ENCODE measurements at regions not wholly inside any gene's neighbourhood (a gene's known extent, or its start where the extent isn't known, plus 50 kb on each side); places are given as distances from the start of the nearest gene placed in this dataset.

DNA sequence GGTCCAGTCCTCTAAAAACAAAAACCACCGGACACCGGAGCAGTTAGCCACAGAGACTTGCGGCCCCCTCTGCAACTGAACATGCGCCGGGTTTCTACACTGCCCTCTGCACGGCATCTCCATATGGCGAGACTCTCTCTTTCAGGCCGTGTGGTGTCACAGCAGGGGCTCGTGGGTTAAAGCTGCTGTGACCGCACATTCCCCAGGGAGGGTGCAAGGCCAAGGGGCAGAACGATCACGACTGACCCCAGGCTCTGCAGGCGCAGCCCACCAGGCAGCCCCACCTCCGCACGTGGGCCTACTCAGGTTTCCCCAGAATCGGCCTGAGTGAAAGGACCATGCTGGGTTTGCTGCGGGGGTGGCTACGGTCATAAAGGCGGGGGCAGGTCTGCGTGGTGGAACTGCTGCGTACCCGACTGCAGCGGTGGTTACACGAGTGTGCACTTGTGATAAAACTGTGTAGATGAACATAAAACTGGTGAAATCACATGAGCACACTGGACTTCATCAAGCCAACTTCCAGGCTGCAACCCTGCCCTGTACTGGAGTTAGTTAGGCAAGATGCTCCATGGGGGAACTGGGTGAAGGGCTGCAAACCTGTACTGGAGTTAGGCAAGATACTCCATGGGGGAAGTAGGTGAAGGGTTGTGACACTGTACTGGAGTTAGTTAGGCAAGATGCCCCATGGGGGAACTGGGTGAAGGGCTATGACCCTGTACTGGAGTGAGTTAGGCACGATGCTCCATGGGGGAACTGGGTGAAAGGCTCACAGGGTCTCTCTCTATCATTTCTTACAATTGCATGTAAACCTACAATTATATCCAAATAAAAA lies 81.4 kb upstream of the PPP2R2D start:
- H3K9me3 ChIP-seq (replicated peaks; ENCODE audit: insufficient read depth, low read length) = no peaks in the 10 kb centered on the region
- no peaks in the 10 kb centered on the region for H3K9me2 ChIP-seq (replicated peaks; ENCODE audit: insufficient read depth, low read length)
- no peaks in the 10 kb centered on the region; the same call in 1 of the 2 replicates for H3K27me3 ChIP-seq (replicated peaks; ENCODE audit: insufficient read depth, low read length)

DNA sequence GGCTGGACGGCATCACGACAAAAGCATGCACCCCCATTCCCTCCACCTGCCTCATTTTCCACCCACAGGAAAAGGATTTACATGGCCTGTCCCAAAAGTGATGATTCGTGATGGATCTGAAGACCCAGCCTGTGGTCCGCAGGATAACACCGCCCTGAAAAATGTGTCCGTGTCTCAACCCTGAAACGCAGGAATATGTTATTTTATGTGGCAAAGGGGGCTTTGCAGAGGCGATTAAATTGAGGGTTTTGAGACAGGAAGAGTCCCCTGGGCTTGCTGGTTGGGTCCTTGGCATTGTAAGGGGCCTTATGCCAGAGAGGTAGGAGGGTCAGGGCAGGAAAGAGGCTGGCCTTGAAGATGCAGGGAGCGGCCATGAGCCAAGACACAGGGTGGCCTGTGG lies 80.2 kb upstream of the PPP2R2D start:
- H4K20me1 ChIP-seq (ENCODE audit: insufficient read depth, low read length) = no peaks in the 10 kb centered on the region
- no peak overlapping the region for H2AFZ ChIP-seq (ENCODE audit: low read length)
- no peaks in the 10 kb centered on the region for H3K9me2 ChIP-seq (replicated peaks; ENCODE audit: insufficient read depth, low read length)
- no peak overlapping the region for H3K4me3 ChIP-seq (ENCODE audit: low read length)
- no peaks in the 10 kb centered on the region for H3F3A ChIP-seq (ENCODE audit: insufficient read depth, low read length)
- no peaks in the 10 kb centered on the region for H3K9me3 ChIP-seq (replicated peaks; ENCODE audit: insufficient read depth, low read length)
- no peak overlapping the region for H3K27ac ChIP-seq (ENCODE audit: low read length)
- no peaks in the 10 kb centered on the region for H3K4me1 ChIP-seq (ENCODE audit: low read length)
- no peaks in the 10 kb centered on the region for H3K79me2 ChIP-seq (ENCODE audit: low read length)
- TF ChIP-seq CTCF (IDR thresholded peaks at IDR 0.05; ENCODE audit: low read length) = no peak
- no peak for TF ChIP-seq EZH2 (optimal IDR thresholded peaks at IDR 0.05; ENCODE audit: low read depth, low read length)
- TF ChIP-seq EZH2phosphoT487 (IDR thresholded peaks at IDR 0.05; ENCODE audit: low read length) = no peak
- no peaks in the 10 kb centered on the region; the same call in 1 of the 2 replicates for H3K27me3 ChIP-seq (replicated peaks; ENCODE audit: insufficient read depth, low read length)
- H3K36me3 ChIP-seq (replicated peaks; ENCODE audit: insufficient read depth, low read length) = no peaks in the 10 kb centered on the region
- H3K4me2 ChIP-seq (ENCODE audit: low read depth, low read length) = no peak overlapping the region
- H3K9ac ChIP-seq (ENCODE audit: low read length) = no peak overlapping the region
- no peak for DNase-seq

More for the DNA sequence above, 81.4 kb upstream of the PPP2R2D start:
- H3K79me2 ChIP-seq (ENCODE audit: low read length) = no peaks in the 10 kb centered on the region
- no peak for TF ChIP-seq EZH2phosphoT487 (IDR thresholded peaks at IDR 0.05; ENCODE audit: low read length)
- TF ChIP-seq EZH2 (optimal IDR thresholded peaks at IDR 0.05; ENCODE audit: low read depth, low read length) = no peak
- no peak for TF ChIP-seq CTCF (IDR thresholded peaks at IDR 0.05; ENCODE audit: low read length)
- no peak overlapping the region for H3K4me3 ChIP-seq (ENCODE audit: low read length)
- no peak overlapping the region for H2AFZ ChIP-seq (ENCODE audit: low read length)
- no peaks in the 10 kb centered on the region for H3K36me3 ChIP-seq (replicated peaks; ENCODE audit: insufficient read depth, low read length)
- H3K4me2 ChIP-seq (ENCODE audit: low read depth, low read length) = no peak overlapping the region
- no peaks in the 10 kb centered on the region for H3F3A ChIP-seq (ENCODE audit: insufficient read depth, low read length)
- H3K27ac ChIP-seq (ENCODE audit: low read length) = no peak overlapping the region
- no peak for DNase-seq
- H4K20me1 ChIP-seq (ENCODE audit: insufficient read depth, low read length) = no peaks in the 10 kb centered on the region
- no peak overlapping the region for H3K9ac ChIP-seq (ENCODE audit: low read length)
- no peaks in the 10 kb centered on the region for H3K4me1 ChIP-seq (ENCODE audit: low read length)

DNA sequence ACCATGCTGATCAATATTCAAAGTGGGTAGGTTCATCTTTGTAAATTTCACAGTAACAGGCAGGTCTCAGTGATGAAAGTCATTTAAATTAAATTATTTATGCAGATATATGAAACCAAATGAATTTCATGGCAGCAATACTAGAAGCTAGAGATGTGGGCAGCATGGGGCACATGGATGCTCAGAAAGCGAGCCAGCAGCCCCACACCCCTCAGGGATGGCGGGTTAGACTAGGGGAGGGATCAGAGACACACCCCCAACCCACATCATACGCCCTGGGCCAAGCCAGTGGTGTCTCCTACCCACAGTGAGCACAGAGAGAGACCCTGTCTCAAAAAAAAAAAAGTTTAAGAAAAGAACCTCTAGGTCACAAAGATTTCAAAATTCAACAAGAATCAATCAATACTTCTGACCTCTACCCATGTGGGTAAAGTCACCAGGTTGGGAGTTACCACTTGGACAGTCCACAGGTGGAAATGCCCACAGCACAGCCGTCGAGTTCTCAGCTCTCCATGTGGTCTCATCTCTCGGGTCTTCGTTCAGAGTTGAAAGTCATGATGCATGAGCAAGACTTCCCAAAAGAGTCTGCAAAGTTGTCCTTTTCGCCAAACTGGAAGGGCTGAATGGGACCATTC lies 79.3 kb upstream of the PPP2R2D start:
- no peak for TF ChIP-seq CTCF (IDR thresholded peaks at IDR 0.05; ENCODE audit: low read length)
- no peak for TF ChIP-seq EZH2 (optimal IDR thresholded peaks at IDR 0.05; ENCODE audit: low read depth, low read length)
- no peak for TF ChIP-seq EZH2phosphoT487 (IDR thresholded peaks at IDR 0.05; ENCODE audit: low read length)
- Histone ChIP-seq H3K27ac (ENCODE audit: low read length) (no peak overlapping the region), H3K36me3 (replicated peaks; ENCODE audit: insufficient read depth, low read length) (no peaks in the 10 kb centered on the region), H3K79me2 (ENCODE audit: low read length) (no peaks in the 10 kb centered on the region), H3K27me3 (replicated peaks; ENCODE audit: insufficient read depth, low read length) (no peaks in the 10 kb centered on the region; the same call in 1 of the 2 replicates), H3K4me3 (ENCODE audit: low read length) (no peak overlapping the region), H3K9me2 (replicated peaks; ENCODE audit: insufficient read depth, low read length) (no peaks in the 10 kb centered on the region), H3K9me3 (replicated peaks; ENCODE audit: insufficient read depth, low read length) (no peaks in the 10 kb centered on the region), H3K4me2 (ENCODE audit: low read depth, low read length) (no peak overlapping the region), H2AFZ (ENCODE audit: low read length) (no peak overlapping the region), H3K9ac (ENCODE audit: low read length) (no peak overlapping the region), H3F3A (ENCODE audit: insufficient read depth, low read length) (no peaks in the 10 kb centered on the region), H4K20me1 (ENCODE audit: insufficient read depth, low read length) (no peaks in the 10 kb centered on the region), H3K4me1 (ENCODE audit: low read length) (no peaks in the 10 kb centered on the region)
- DNase-seq = no peak

Data from MM.1S (cell line).